Astrocyte (in vitro differentiated cells and primary cell): ENCODE measurements at regions not wholly inside any gene's neighbourhood (a gene's known extent, or its start where the extent isn't known, plus 50 kb on each side); places are given as distances from the start of the nearest gene placed in this dataset.

Experiments used
- EZH2 ChIP-seq: IDR thresholded peaks from 2 replicates; pipeline ENCODE4 v1.6.1; 2012; ENCODE audit warnings: mild to moderate bottlenecking, low read length, inconsistent platforms; ENCODE audit not compliant: insufficient read depth
- TF ChIP-seq, protein P1 (sequence below): IDR thresholded peaks from 2 replicates; pipeline ENCODE4 v1.5.1; 2011; ENCODE audit warnings: low read depth, mild to moderate bottlenecking, inconsistent platforms, low read length, moderate library complexity; ENCODE audit not compliant: insufficient read depth

DNA sequence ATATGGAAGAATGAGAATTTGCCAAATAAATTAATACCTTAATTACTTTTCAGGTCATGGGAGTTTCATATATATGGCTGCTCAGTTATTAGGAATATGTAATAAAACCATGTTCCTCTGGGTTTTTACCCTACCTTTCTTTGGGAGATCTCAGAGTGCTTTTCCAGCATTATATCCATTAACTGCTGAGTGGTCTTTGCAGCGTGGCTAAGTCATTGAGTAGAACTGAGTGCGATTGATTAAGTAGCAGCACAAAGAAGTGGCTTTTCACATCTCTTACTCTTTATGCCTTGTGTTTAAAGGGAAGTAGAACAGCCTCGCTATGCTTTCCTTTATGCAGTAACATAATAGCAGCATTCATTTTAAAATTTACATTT is 340.1 kb downstream of the SNAPC1 start:
- no peak for TF ChIP-seq EZH2
- TF ChIP-seq, protein P1, sequence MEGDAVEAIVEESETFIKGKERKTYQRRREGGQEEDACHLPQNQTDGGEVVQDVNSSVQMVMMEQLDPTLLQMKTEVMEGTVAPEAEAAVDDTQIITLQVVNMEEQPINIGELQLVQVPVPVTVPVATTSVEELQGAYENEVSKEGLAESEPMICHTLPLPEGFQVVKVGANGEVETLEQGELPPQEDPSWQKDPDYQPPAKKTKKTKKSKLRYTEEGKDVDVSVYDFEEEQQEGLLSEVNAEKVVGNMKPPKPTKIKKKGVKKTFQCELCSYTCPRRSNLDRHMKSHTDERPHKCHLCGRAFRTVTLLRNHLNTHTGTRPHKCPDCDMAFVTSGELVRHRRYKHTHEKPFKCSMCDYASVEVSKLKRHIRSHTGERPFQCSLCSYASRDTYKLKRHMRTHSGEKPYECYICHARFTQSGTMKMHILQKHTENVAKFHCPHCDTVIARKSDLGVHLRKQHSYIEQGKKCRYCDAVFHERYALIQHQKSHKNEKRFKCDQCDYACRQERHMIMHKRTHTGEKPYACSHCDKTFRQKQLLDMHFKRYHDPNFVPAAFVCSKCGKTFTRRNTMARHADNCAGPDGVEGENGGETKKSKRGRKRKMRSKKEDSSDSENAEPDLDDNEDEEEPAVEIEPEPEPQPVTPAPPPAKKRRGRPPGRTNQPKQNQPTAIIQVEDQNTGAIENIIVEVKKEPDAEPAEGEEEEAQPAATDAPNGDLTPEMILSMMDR, result no peak
